Lower leg skin (tissue), 4 donors: ENCODE measurements at regions not wholly inside any gene's neighbourhood (a gene's known extent, or its start where the extent isn't known, plus 50 kb on each side); places are given as distances from the start of the nearest gene placed in this dataset.

ENCODE experiments used
- DNase-seq, 2 donors: peaks; one replicate each; pipeline ENCODE4 v3.0.0-alpha.2; 2019; ENCODE audit warnings: low spot score in 2 of 2
- H3K4me3 ChIP-seq: fragments of 200-600 bp; sonication (generic); 2 replicates; pipeline ENCODE4 v1.5.1; 2017; ENCODE audit warnings: mild to moderate bottlenecking, low read depth; ENCODE audit not compliant: poor library complexity, severe bottlenecking
- CTCF ChIP-seq, 3 donors: fragments of 450-650 bp; IDR thresholded peaks; one replicate each; pipeline ENCODE4 v1.5.1; 2016; ENCODE audit warnings: antibody characterized with exemption in 3 of 3, mild to moderate bottlenecking in 3 of 3, moderate library complexity in 2 of 3
- POLR2A ChIP-seq, 2 donors: fragments of 450-650 bp; IDR thresholded peaks; one replicate each; pipeline ENCODE4 v1.6.1; 2016 to 2017; ENCODE audit warnings: antibody characterized with exemption in 2 of 2, mild to moderate bottlenecking in 1 of 2, moderate library complexity in 1 of 2
- WGBS, 2 donors: methylation state at CpG; one replicate each; pipeline ENCODE4 v1.1.5; 2018; 5-methylcytosine and 5-hydroxymethylcytosine counted together
- intact Hi-C: fragments of 100-400 bp; cut with DNase I; formaldehyde crosslinking; loops from one replicate; pipeline ENCODE4 v1.15.0; 2023; ENCODE audit warnings: low total_unique reads

GRCh38 chr12:39178837-39179236 is 264.1 kb downstream of the KIF21A start:
- no peak for DNase-seq
- intact Hi-C loops, result no loop called here
- no peak overlapping the region for H3K4me3 ChIP-seq
- 74 to 82% methylated on average over 1 of the region's 1 CpG for WGBS, 2 donors
- no peak for TF ChIP-seq POLR2A (IDR thresholded peaks at IDR 0.05)
- TF ChIP-seq CTCF (IDR thresholded peaks at IDR 0.05), result no peak

GRCh38 chr12:39176356-39176755 is 266.6 kb downstream of the KIF21A start:
- DNase-seq, result no peak
- no peak overlapping the region for H3K4me3 ChIP-seq
- intact Hi-C loops, result no loop called here
- TF ChIP-seq POLR2A (IDR thresholded peaks at IDR 0.05) (no peak), CTCF (IDR thresholded peaks at IDR 0.05) (no peak)

- intact Hi-C loops, result no loop called here
- no peak for TF ChIP-seq POLR2A (IDR thresholded peaks at IDR 0.05)
- no peak for TF ChIP-seq CTCF (IDR thresholded peaks at IDR 0.05)
- no peak overlapping the region for H3K4me3 ChIP-seq
- 47 to 49% methylated on average over 2 of the region's 2 CpGs for WGBS, 2 donors
- no peak for DNase-seq
These were observed 268.3 kb upstream of the CPNE8 start for GRCh38 chr12:39173726-39174125.

- no peak for DNase-seq
- no peak overlapping the region for H3K4me3 ChIP-seq
- TF ChIP-seq POLR2A (IDR thresholded peaks at IDR 0.05), result no peak
- TF ChIP-seq CTCF (IDR thresholded peaks at IDR 0.05), result no peak
- intact Hi-C loops, result no loop called here
These were observed 259.9 kb upstream of the CPNE8 start for GRCh38 chr12:39165338-39165737.

GRCh38 chr12:39161465-39162085 is 256.2 kb upstream of the CPNE8 start:
- TF ChIP-seq POLR2A (IDR thresholded peaks at IDR 0.05), result no peak
- TF ChIP-seq CTCF (IDR thresholded peaks at IDR 0.05), result no peak
- 64 to 65% methylated on average over 4 of the region's 4 CpGs for WGBS, 2 donors
- intact Hi-C loops, result no loop called here
- DNase-seq, result no peak
- no peak overlapping the region for H3K4me3 ChIP-seq

- intact Hi-C loops, result no loop called here
- 52 to 61% methylated on average over 5 of the region's 5 CpGs for WGBS, 2 donors
- no peak overlapping the region for H3K4me3 ChIP-seq
- TF ChIP-seq POLR2A (IDR thresholded peaks at IDR 0.05) (no peak), CTCF (IDR thresholded peaks at IDR 0.05) (no peak)
- no peak for DNase-seq
These were observed 252.4 kb upstream of the CPNE8 start for GRCh38 chr12:39157696-39158342.
